H9 (cell line): ENCODE measurements at regions not wholly inside any gene's neighbourhood (a gene's known extent, or its start where the extent isn't known, plus 50 kb on each side); places are given as distances from the start of the nearest gene placed in this dataset.

Experiments
- DNase-seq: peaks from one replicate; pipeline ENCODE4 v3.0.0-alpha.2; 2017
- H2AFZ ChIP-seq: one replicate; pipeline ENCODE4 v1.6.1; 2013; ENCODE audit warnings: mild to moderate bottlenecking, low read length, control low read depth, moderate library complexity
- H2AK5ac ChIP-seq: 2 replicates; pipeline ENCODE4 v1.6.1; 2013; ENCODE audit warnings: low read length, control low read depth, mixed read lengths; ENCODE audit not compliant: insufficient read length
- H2BK120ac ChIP-seq: one replicate; pipeline ENCODE4 v1.6.1; 2013; ENCODE audit warnings: low read depth, mild to moderate bottlenecking, low read length, control low read depth, inconsistent platforms; ENCODE audit not compliant: poor library complexity, severe bottlenecking
- H2BK12ac ChIP-seq: 2 replicates; pipeline ENCODE4 v1.6.1; 2013; ENCODE audit warnings: low read length, control low read depth, mixed read lengths, low read depth; ENCODE audit not compliant: insufficient read length
- H2BK15ac ChIP-seq: 2 replicates; pipeline ENCODE4 v1.6.1; 2013; ENCODE audit warnings: low read depth, low read length, control low read depth
- H2BK20ac ChIP-seq: one replicate; pipeline ENCODE4 v1.6.1; 2013; ENCODE audit warnings: low read depth, mild to moderate bottlenecking, low read length, control low read depth, inconsistent platforms; ENCODE audit not compliant: poor library complexity, severe bottlenecking
- H2BK5ac ChIP-seq: 2 replicates; pipeline ENCODE4 v1.6.1; 2013; ENCODE audit warnings: low read length, control low read depth, mixed read lengths; ENCODE audit not compliant: insufficient read length
- H3K14ac ChIP-seq: 2 replicates; pipeline ENCODE4 v1.6.1; 2013; ENCODE audit warnings: low read length, control low read depth; ENCODE audit not compliant: insufficient read depth
- H3K18ac ChIP-seq: 2 replicates; pipeline ENCODE4 v1.6.1; 2013; ENCODE audit warnings: low read depth, mild to moderate bottlenecking, mixed read lengths, low read length, control low read depth; ENCODE audit not compliant: insufficient read length
- H3K23ac ChIP-seq: 2 replicates; pipeline ENCODE4 v1.6.1; 2013; ENCODE audit warnings: low read length, control low read depth, mixed read lengths, low read depth; ENCODE audit not compliant: insufficient read length
- H3K23me2 ChIP-seq: 2 replicates; pipeline ENCODE4 v1.6.1; 2013; ENCODE audit warnings: low read depth, mild to moderate bottlenecking, mixed read lengths, low read length, control low read depth; ENCODE audit not compliant: insufficient read length, poor library complexity, severe bottlenecking
- H3K27ac ChIP-seq: 2 replicates; pipeline ENCODE4 v1.5.1; 2013; ENCODE audit warnings: low read length, control low read depth, mixed read lengths, low read depth; ENCODE audit not compliant: insufficient read length
- H3K27me3 ChIP-seq: 2 replicates; pipeline ENCODE4 v1.6.1; 2013; ENCODE audit warnings: low read length, control low read depth, inconsistent platforms; ENCODE audit not compliant: insufficient read depth
- H3K4ac ChIP-seq: 2 replicates; pipeline ENCODE4 v1.6.1; 2013; ENCODE audit warnings: low read depth, mild to moderate bottlenecking, control low read depth, inconsistent platforms, low read length, moderate library complexity
- H3K4me1 ChIP-seq: 2 replicates; pipeline ENCODE4 v1.6.1; 2013; ENCODE audit warnings: low read length, control low read depth, inconsistent platforms; ENCODE audit not compliant: insufficient read depth
- H3K4me2 ChIP-seq: 2 replicates; pipeline ENCODE4 v1.6.1; 2013; ENCODE audit warnings: low read length, control low read depth, mixed read lengths; ENCODE audit not compliant: insufficient read length, insufficient read depth
- H3K56ac ChIP-seq: 2 replicates; pipeline ENCODE4 v1.6.1; 2013; ENCODE audit warnings: low read depth, mild to moderate bottlenecking, mixed read lengths, low read length, control low read depth; ENCODE audit not compliant: insufficient read length
- H3K79me1 ChIP-seq: 2 replicates; pipeline ENCODE4 v1.6.1; 2013; ENCODE audit warnings: low read depth, mild to moderate bottlenecking, moderate library complexity, low read length, control low read depth, inconsistent platforms; ENCODE audit not compliant: insufficient read depth, poor library complexity, severe bottlenecking
- H3K79me2 ChIP-seq: 2 replicates; pipeline ENCODE4 v1.6.1; 2013; ENCODE audit warnings: low read length, control low read depth, inconsistent platforms; ENCODE audit not compliant: insufficient read depth
- H3K9ac ChIP-seq: 2 replicates; pipeline ENCODE4 v1.6.1; 2013; ENCODE audit warnings: low read length, control low read depth, mixed read lengths; ENCODE audit not compliant: insufficient read length; ENCODE audit errors: extremely low read depth
- H3K9me3 ChIP-seq: one replicate; pipeline ENCODE4 v1.6.1; 2013; ENCODE audit warnings: low read depth, low read length, inconsistent platforms; ENCODE audit not compliant: control insufficient read depth
- H3T11ph ChIP-seq: one replicate; pipeline ENCODE4 v1.6.1; 2013; ENCODE audit warnings: mild to moderate bottlenecking, low read length, control low read depth, inconsistent platforms
- H4K20me1 ChIP-seq: one replicate; pipeline ENCODE4 v1.6.1; 2013; ENCODE audit not compliant: control insufficient read depth, insufficient read length, insufficient read depth
- H4K5ac ChIP-seq: 2 replicates; pipeline ENCODE4 v1.6.1; 2013; ENCODE audit warnings: low read depth, mild to moderate bottlenecking, mixed read lengths, low read length, control low read depth; ENCODE audit not compliant: insufficient read length
- H4K8ac ChIP-seq: replicated peaks from 2 replicates; pipeline ENCODE4 v1.6.1; 2013; ENCODE audit warnings: low read length, control low read depth, mixed read lengths, low read depth; ENCODE audit not compliant: insufficient read length
- H4K91ac ChIP-seq: 2 replicates; pipeline ENCODE4 v1.6.1; 2013; ENCODE audit warnings: low read depth, mild to moderate bottlenecking, moderate library complexity, mixed read lengths, low read length, control low read depth; ENCODE audit not compliant: insufficient read length
- H3K27ac Mint-ChIP-seq, 3 experiments: 2 replicates in 2 of 3; 3 replicates in 1 of 3; pipeline ENCODE4 v1.8.0; 2020 to 2021; ENCODE audit warnings: mixed read lengths in 3 of 3, mild to moderate bottlenecking in 1 of 3, moderate library complexity in 1 of 3
- H3K27me3 Mint-ChIP-seq: 2 replicates; pipeline ENCODE4 v1.8.0; 2021; ENCODE audit warnings: low read depth, mild to moderate bottlenecking, moderate library complexity, mixed read lengths
- H3K36me3 Mint-ChIP-seq, 3 experiments: 2 replicates in 2 of 3; 3 replicates in 1 of 3; pipeline ENCODE4 v1.8.0; 2020 to 2021; ENCODE audit warnings: low read depth in 3 of 3, mixed read lengths in 3 of 3; ENCODE audit not compliant: insufficient read depth in 1 of 3
- H3K4me1 Mint-ChIP-seq, 2 experiments: 2 replicates each; pipeline ENCODE4 v1.8.0; 2020; ENCODE audit warnings: mixed read lengths in 2 of 2
- H3K4me3 Mint-ChIP-seq, 2 experiments: 2 replicates in 1 of 2; 3 replicates in 1 of 2; pipeline ENCODE4 v1.8.0; 2020 to 2021; ENCODE audit warnings: mild to moderate bottlenecking in 2 of 2, mixed read lengths in 2 of 2, moderate library complexity in 1 of 2
- H3K9me3 Mint-ChIP-seq, 2 experiments: 2 replicates in 1 of 2; 3 replicates in 1 of 2; pipeline ENCODE4 v1.8.0; 2020; ENCODE audit warnings: mild to moderate bottlenecking in 2 of 2, mixed read lengths in 2 of 2, moderate library complexity in 1 of 2
- WGBS: extraction: QIAGEN DNeasy Blood & Tissue Kit; methylation state at CpG from one replicate; pipeline ENCODE4 v1.1.7; 2013; ENCODE audit warnings: missing lambda C conversion rate, low lambda C conversion rate, mixed read lengths; ENCODE audit not compliant: insufficient read length; ENCODE audit errors: extremely low coverage; 5-methylcytosine and 5-hydroxymethylcytosine counted together
- TF ChIP-seq, protein P1 (sequence below): fragments of 200-600 bp; sonication (generic); conservative IDR thresholded peaks from 3 replicates; pipeline ENCODE4 v1.8.0; 2021; ENCODE audit warnings: antibody characterized with exemption, mild to moderate bottlenecking

DNA sequence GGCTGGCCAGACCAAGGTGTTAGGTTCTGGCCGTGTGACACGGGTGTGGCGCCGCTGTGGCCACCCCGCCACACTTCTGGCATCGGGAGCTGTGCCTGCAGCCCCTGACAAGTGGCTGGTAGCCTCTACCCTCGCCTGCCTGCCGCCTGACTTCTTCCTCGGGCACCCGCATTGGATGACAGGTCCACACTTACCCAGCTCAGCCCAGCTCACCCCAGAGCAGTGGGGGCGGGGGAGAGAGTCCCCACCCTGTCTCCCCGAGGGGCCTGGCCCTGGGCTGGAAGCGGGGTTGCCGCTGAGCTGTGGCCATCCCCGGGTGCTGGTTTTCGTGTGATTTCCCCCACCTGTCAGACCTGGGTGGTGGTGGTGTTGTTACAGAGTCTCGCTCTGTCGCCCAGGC is 53.9 kb upstream of the ACSF3 start:
- H3K79me1 ChIP-seq: no peaks in the 10 kb centered on the region
- H4K91ac ChIP-seq: no peak overlapping the region
- no peaks in the 10 kb centered on the region for H3K9me3 Mint-ChIP-seq
- H3K4ac ChIP-seq: no peak overlapping the region
- no peaks in the 10 kb centered on the region for H4K20me1 ChIP-seq
- no peaks in the 10 kb centered on the region for H3K36me3 Mint-ChIP-seq
- no peak overlapping the region for H2BK12ac ChIP-seq
- TF ChIP-seq, protein P1, sequence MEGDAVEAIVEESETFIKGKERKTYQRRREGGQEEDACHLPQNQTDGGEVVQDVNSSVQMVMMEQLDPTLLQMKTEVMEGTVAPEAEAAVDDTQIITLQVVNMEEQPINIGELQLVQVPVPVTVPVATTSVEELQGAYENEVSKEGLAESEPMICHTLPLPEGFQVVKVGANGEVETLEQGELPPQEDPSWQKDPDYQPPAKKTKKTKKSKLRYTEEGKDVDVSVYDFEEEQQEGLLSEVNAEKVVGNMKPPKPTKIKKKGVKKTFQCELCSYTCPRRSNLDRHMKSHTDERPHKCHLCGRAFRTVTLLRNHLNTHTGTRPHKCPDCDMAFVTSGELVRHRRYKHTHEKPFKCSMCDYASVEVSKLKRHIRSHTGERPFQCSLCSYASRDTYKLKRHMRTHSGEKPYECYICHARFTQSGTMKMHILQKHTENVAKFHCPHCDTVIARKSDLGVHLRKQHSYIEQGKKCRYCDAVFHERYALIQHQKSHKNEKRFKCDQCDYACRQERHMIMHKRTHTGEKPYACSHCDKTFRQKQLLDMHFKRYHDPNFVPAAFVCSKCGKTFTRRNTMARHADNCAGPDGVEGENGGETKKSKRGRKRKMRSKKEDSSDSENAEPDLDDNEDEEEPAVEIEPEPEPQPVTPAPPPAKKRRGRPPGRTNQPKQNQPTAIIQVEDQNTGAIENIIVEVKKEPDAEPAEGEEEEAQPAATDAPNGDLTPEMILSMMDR: no peak
- no peak overlapping the region for H2BK120ac ChIP-seq
- H3K4me1 ChIP-seq: no peaks in the 10 kb centered on the region; the same call in 1 of the 2 replicates
- no peaks in the 10 kb centered on the region for H3K27me3 ChIP-seq
- no peak overlapping the region for H2BK15ac ChIP-seq
- H4K8ac ChIP-seq: no peak overlapping the region
- H3K9ac ChIP-seq: no peak overlapping the region
- H3T11ph ChIP-seq: no peak overlapping the region
- H2BK5ac ChIP-seq: no peak overlapping the region
- no peak overlapping the region for H3K4me2 ChIP-seq
- no peak overlapping the region for H3K56ac ChIP-seq
- H3K27me3 Mint-ChIP-seq: peaks cover 8% of the 10 kb centered on the region
- no peaks in the 10 kb centered on the region for H3K9me3 ChIP-seq
- no peak overlapping the region for H3K14ac ChIP-seq
- no peak overlapping the region for H3K18ac ChIP-seq
- no peak overlapping the region for H3K4me3 Mint-ChIP-seq
- no peak for DNase-seq
- H4K5ac ChIP-seq: no peak overlapping the region
- peaks cover 7 to 28% of the 10 kb centered on the region in 2 experiments for H3K4me1 Mint-ChIP-seq
- H3K23ac ChIP-seq: no peak overlapping the region
- WGBS: no CpG with 5 or more reads among the region's 18 CpGs
- H2BK20ac ChIP-seq: no peak overlapping the region
- H3K79me2 ChIP-seq: no peaks in the 10 kb centered on the region
- peaks cover 6% of the 10 kb centered on the region for H3K23me2 ChIP-seq
- H2AFZ ChIP-seq: no peak overlapping the region
- H2AK5ac ChIP-seq: no peak overlapping the region
- no peak overlapping the region for H3K27ac Mint-ChIP-seq
- H3K27ac ChIP-seq: no peak overlapping the region
